ENCODE measurements at regions not wholly inside any gene's neighbourhood (a gene's known extent, or its start where the extent isn't known, plus 50 kb on each side); places are given as distances from the start of the nearest gene placed in this dataset.

DNA sequence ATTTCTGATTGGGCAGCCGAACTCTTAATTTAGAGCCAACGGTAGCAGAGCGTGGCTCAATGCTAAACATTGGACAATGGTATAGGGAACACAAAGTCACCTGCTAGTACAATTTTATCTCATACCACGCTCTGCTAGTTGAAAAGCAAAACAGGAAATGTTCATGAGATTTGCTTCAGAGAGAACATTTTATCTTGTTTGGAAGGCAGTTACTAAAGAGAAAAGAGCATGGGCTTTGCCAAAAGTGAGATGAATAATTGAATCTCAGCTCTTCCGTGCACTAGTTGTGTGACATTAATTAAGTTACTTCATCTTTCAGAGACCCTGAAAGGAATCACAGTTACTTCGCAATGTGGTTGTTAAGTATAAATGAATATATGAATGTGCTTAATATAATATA, 161.5 kb upstream of the FAM13C start:
- Histone ChIP-seq H2AFZ (ENCODE audit: low read depth, low read length) (no peak overlapping the region), H3K79me2 (replicated peaks; ENCODE audit: insufficient read depth, low read length) (no peaks in the 10 kb centered on the region), H3F3A (ENCODE audit: insufficient read depth, low read length, poor library complexity, severe bottlenecking) (no peaks in the 10 kb centered on the region), H3K9ac (ENCODE audit: low read length) (no peak overlapping the region), H3K4me2 (ENCODE audit: low read length) (no peak overlapping the region), H3K27ac (ENCODE audit: low read length) (no peak overlapping the region), H3K36me3 (ENCODE audit: insufficient read depth, low read length) (no peaks in the 10 kb centered on the region), H3K9me2 (ENCODE audit: insufficient read depth, low read length) (no peaks in the 10 kb centered on the region), H3K4me3 (ENCODE audit: low read length) (no peak overlapping the region), H4K20me1 (ENCODE audit: insufficient read depth) (no peaks in the 10 kb centered on the region), H3K9me3 (ENCODE audit: low read length) (no peaks in the 10 kb centered on the region), H3K27me3 (ENCODE audit: insufficient read depth, low read depth, low read length) (no peaks in the 10 kb centered on the region)
- TF ChIP-seq POLR2AphosphoS5 (IDR thresholded peaks at IDR 0.05) (no peak), EZH2 (IDR thresholded peaks at IDR 0.05; ENCODE audit: borderline replicate concordance, insufficient read depth, low read length, poor library complexity, severe bottlenecking) (no peak), MXI1 (conservative IDR thresholded peaks at IDR 0.05; ENCODE audit: poor library complexity, severe bottlenecking) (no peak), TAF1 (IDR thresholded peaks at IDR 0.05; ENCODE audit: low read depth) (no peak), RAD21 (conservative IDR thresholded peaks at IDR 0.05) (no peak), SMC3 (conservative IDR thresholded peaks at IDR 0.05; ENCODE audit: poor library complexity) (no peak), REST (IDR thresholded peaks at IDR 0.05; ENCODE audit: borderline replicate concordance) (no peak)

DNA sequence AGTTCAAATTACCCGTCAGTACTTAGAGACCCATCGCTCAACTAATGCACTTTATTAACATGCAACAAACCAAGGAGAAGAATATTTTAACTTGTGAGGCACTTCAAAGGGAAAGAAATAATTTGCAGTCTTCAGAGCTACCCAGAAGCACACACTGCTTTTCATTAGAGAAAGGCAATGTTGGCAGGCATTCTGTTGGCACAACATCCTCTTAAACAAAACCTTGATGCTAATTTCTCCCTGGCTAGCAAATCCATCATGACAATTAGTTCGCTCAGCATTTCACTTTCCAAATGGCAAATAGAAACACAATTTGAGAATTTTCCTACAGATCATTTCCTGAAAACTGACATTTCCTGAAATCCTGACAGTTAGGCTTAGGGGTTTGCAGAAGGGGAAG, 155.6 kb upstream of the FAM13C start:
- no peaks in the 10 kb centered on the region for H3K79me2 ChIP-seq (replicated peaks; ENCODE audit: insufficient read depth, low read length)
- no peak overlapping the region for H2AFZ ChIP-seq (ENCODE audit: low read depth, low read length)
- H3K4me2 ChIP-seq (ENCODE audit: low read length): no peak overlapping the region
- H3K36me3 ChIP-seq (ENCODE audit: insufficient read depth, low read length): no peaks in the 10 kb centered on the region
- no peaks in the 10 kb centered on the region for H3F3A ChIP-seq (ENCODE audit: insufficient read depth, low read length, poor library complexity, severe bottlenecking)
- H3K4me3 ChIP-seq (ENCODE audit: low read length): no peak overlapping the region
- TF ChIP-seq SMC3 (conservative IDR thresholded peaks at IDR 0.05; ENCODE audit: poor library complexity) (no peak), MXI1 (conservative IDR thresholded peaks at IDR 0.05; ENCODE audit: poor library complexity, severe bottlenecking) (no peak), TAF1 (IDR thresholded peaks at IDR 0.05; ENCODE audit: low read depth) (no peak), REST (IDR thresholded peaks at IDR 0.05; ENCODE audit: borderline replicate concordance) (no peak), EZH2 (IDR thresholded peaks at IDR 0.05; ENCODE audit: borderline replicate concordance, insufficient read depth, low read length, poor library complexity, severe bottlenecking) (no peak), EP300 (conservative IDR thresholded peaks at IDR 0.05; ENCODE audit: poor library complexity, severe bottlenecking) (no peak), POLR2AphosphoS5 (IDR thresholded peaks at IDR 0.05) (no peak), RAD21 (conservative IDR thresholded peaks at IDR 0.05) (no peak), CTCF (IDR thresholded peaks at IDR 0.05; ENCODE audit: poor library complexity, severe bottlenecking) (no peak)
- no peak overlapping the region for H3K27ac ChIP-seq (ENCODE audit: low read length)
- H4K20me1 ChIP-seq (ENCODE audit: insufficient read depth): no peaks in the 10 kb centered on the region
- no peaks in the 10 kb centered on the region for H3K9me3 ChIP-seq (ENCODE audit: low read length)
- H3K9ac ChIP-seq (ENCODE audit: low read length): no peak overlapping the region
- no peaks in the 10 kb centered on the region for H3K27me3 ChIP-seq (ENCODE audit: insufficient read depth, low read depth, low read length)
- H3K9me2 ChIP-seq (ENCODE audit: insufficient read depth, low read length): no peaks in the 10 kb centered on the region

Measured in neural cell (in vitro differentiated cells).